H54 (cell line): ENCODE measurements at regions not wholly inside any gene's neighbourhood (a gene's known extent, or its start where the extent isn't known, plus 50 kb on each side); places are given as distances from the start of the nearest gene placed in this dataset.
"Not testable (repeated sequence)": the region's sequence is repeated elsewhere in the genome, so short reads cannot be mapped to it uniquely, and the experiment has no call there.

Source experiments
- DNase-seq: peaks from one replicate; pipeline ENCODE4 v3.0.0; 2011; ENCODE audit warnings: low spot score, mixed read lengths; ENCODE audit not compliant: insufficient read length
- FAIRE-seq: peaks from 3 replicates; lab custom pipeline; 2011; peaks lifted over from hg19 to GRCh38; lab: Jason Lieb, UNC
- POLR2A ChIP-seq: IDR thresholded peaks from 2 replicates; pipeline ENCODE4 v1.6.1; 2011; ENCODE audit warnings: low read depth, mild to moderate bottlenecking, low read length

GRCh38 chr10:94125856-94126255 lies 132.1 kb downstream of the PLCE1 start:
- FAIRE-seq, result no peak
- no peak for TF ChIP-seq POLR2A

DNA sequence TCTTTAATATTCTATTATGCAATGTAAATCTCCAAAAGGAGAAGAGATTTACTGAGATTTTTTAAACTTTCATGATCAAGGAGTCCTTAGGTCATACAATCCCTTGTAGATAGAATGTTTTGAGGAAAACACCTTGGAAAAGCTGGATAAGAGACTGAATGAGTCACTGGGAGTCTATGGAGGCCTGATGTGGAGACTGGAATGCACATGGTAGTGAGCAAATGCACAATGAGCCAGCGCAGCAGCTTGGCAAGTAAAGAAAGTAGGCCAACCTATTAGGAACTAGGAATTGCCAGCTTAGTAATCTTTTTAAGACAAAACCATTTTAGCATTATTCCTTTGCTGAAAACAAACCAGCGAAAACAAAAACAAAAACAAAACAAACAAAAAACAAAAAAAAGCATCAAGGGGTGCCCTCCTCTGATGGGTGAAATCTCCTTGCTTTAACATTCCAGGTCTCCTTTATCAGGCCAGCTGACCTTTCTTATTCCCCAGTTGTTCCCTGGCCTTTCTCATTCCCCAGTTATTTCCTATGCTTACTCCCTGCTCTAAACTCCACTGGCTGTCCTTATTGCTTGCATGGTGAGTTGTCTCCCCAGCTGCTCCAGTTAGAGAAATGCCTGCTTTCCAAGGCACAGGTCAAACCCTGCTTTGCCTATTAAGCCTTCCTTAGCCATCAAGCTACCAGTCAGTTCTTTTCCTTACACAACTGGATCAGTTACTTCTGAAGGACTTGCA lies 135.8 kb downstream of the PLCE1 start:
- no peak for TF ChIP-seq POLR2A
- FAIRE-seq (peak; percentile 87), DNase-seq (peak; percentile 71)

More at GRCh38 chr10:94125856-94126255, 132.1 kb downstream of the PLCE1 start:
- DNase-seq, result no peak

GRCh38 chr10:94131885-94132284 lies 138.2 kb downstream of the PLCE1 start:
- no peak for TF ChIP-seq POLR2A
- FAIRE-seq (no peak), DNase-seq (no peak)

- no peak for TF ChIP-seq POLR2A
- no peak for DNase-seq
- no peak for FAIRE-seq
Measured at GRCh38 chr10:94133239-94133638, 139.5 kb downstream of the PLCE1 start.

GRCh38 chr10:94137747-94138146 lies 144.0 kb downstream of the PLCE1 start:
- TF ChIP-seq POLR2A, result no peak
- FAIRE-seq (no peak), DNase-seq (no peak)

- no peak for TF ChIP-seq POLR2A
- FAIRE-seq (no peak), DNase-seq (no peak)
Measured at GRCh38 chr10:94138391-94138790, 144.7 kb downstream of the PLCE1 start.

GRCh38 chr10:94143261-94143660 lies 149.5 kb downstream of the PLCE1 start:
- FAIRE-seq (no peak), DNase-seq (no peak)
- no peak for TF ChIP-seq POLR2A

DNA sequence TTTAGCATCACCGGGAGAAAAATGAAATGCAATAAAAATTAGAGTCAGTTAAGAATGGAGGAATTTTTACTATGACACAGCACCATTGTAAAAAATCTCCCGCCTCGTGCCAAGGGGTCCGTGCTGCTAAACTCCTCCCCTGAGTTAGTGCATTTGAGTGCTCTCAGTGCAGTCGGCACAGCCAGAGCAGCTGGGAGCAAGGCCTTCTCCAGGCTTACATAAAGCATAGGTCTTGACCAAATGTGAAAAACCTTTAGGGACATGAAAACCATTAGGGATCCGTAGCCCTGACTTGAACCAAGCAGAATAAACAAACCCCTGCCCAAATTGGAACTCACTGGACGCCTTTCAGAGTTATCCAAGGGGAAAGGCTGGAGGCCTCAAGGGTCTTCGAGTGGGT lies 152.6 kb downstream of the PLCE1 start:
- DNase-seq (no peak), FAIRE-seq (no peak)
- TF ChIP-seq POLR2A, result no peak

DNA sequence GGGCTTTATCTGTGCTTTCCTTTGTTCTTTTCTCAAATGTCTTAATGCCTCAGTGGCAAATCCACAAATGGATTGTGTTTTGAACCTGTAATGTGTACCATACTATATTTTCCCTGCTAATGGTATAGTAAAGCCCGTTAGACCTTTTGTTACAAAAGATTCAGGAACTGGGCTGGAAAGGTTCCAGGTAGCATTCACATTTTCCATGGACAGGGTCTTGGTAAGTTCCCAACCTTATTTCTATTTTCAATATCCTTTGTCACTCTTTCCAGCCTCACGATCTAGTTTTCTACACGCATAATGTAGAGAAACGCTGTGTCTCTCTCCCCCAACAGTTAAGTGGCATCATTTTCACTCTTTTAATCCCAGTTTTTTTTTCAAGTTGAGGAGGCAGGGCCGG lies 153.0 kb downstream of the PLCE1 start:
- TF ChIP-seq POLR2A, result no peak
- no peak for DNase-seq
- FAIRE-seq, result no peak

GRCh38 chr10:94149702-94150101 lies 156.0 kb downstream of the PLCE1 start:
- DNase-seq, result no peak
- no peak for FAIRE-seq
- TF ChIP-seq POLR2A, result no peak

GRCh38 chr10:94150541-94151184 lies 156.9 kb downstream of the PLCE1 start:
- TF ChIP-seq POLR2A, result no peak
- FAIRE-seq (no peak), DNase-seq (no peak)

GRCh38 chr10:94155722-94156271 lies 162.1 kb downstream of the PLCE1 start:
- no peak for FAIRE-seq
- no peak for DNase-seq
- TF ChIP-seq POLR2A, result no peak

DNA sequence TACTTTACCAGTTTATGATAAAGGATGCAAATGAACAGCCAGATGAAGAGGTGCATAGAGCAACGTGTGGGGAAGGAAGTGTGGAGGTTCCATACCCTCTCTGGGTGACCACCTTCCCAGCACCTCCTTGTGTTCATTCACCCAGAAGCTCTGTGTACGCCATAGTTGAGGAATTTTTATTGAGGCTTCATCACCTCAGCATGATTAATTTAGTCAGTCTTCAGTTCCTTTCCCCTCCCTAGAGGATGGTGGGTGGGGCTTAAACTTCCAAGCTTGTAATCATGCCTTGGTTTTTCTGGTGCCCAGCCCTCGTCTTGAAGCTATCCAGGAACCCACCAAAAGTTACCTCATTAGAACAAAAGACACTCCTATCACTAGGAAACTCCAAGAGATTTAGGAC lies 162.7 kb downstream of the PLCE1 start:
- FAIRE-seq, result no peak

DNA sequence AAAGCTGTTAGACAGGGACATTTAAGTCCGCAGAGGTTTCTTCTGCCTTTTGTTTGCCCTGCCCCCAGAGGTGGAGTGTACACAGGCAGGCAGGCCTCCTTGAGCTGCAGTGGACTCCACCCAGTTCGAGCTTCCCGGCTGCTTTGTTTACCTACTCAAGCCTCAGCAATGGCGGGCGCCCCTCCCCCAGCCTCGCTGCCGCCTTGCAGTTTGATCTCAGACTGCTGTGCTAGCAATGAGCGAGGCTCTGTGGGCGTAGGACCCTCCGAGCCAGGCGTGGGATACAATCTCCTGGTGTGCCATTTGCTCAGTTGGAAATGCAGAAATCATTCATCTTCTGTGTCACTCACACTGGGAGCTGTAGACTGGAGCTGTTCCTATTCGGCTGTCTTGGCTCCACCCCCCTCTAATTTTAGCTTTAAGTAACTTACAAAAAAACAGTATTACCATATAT lies 171.5 kb downstream of the PLCE1 start:
- not testable (repeated sequence) for DNase-seq, FAIRE-seq

More for the DNA sequence above, 162.7 kb downstream of the PLCE1 start:
- DNase-seq, result no peak
- TF ChIP-seq POLR2A, result no peak
